ENCODE measurements at regions not wholly inside any gene's neighbourhood (a gene's known extent, or its start where the extent isn't known, plus 50 kb on each side); places are given as distances from the start of the nearest gene placed in this dataset.

GRCh38 chr14:86310148-86310547, 780.2 kb downstream of the FLRT2 start:
- no peak for TF ChIP-seq POLR2A (IDR thresholded peaks at IDR 0.05; ENCODE audit: low read depth, low read length)
- TF ChIP-seq, protein P1, sequence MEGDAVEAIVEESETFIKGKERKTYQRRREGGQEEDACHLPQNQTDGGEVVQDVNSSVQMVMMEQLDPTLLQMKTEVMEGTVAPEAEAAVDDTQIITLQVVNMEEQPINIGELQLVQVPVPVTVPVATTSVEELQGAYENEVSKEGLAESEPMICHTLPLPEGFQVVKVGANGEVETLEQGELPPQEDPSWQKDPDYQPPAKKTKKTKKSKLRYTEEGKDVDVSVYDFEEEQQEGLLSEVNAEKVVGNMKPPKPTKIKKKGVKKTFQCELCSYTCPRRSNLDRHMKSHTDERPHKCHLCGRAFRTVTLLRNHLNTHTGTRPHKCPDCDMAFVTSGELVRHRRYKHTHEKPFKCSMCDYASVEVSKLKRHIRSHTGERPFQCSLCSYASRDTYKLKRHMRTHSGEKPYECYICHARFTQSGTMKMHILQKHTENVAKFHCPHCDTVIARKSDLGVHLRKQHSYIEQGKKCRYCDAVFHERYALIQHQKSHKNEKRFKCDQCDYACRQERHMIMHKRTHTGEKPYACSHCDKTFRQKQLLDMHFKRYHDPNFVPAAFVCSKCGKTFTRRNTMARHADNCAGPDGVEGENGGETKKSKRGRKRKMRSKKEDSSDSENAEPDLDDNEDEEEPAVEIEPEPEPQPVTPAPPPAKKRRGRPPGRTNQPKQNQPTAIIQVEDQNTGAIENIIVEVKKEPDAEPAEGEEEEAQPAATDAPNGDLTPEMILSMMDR (conservative IDR thresholded peaks at IDR 0.05; ENCODE audit: low read depth, low read length): no peak
- TF ChIP-seq, protein P2, sequence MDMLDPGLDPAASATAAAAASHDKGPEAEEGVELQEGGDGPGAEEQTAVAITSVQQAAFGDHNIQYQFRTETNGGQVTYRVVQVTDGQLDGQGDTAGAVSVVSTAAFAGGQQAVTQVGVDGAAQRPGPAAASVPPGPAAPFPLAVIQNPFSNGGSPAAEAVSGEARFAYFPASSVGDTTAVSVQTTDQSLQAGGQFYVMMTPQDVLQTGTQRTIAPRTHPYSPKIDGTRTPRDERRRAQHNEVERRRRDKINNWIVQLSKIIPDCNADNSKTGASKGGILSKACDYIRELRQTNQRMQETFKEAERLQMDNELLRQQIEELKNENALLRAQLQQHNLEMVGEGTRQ (IDR thresholded peaks at IDR 0.05; ENCODE audit: low read depth, low read length): no peak
- no peak for TF ChIP-seq RFX5 (IDR thresholded peaks at IDR 0.05; ENCODE audit: low read depth, low read length)
- TF ChIP-seq CEBPB (IDR thresholded peaks at IDR 0.05; ENCODE audit: low read depth, low read length): no peak
- no peak for TF ChIP-seq BHLHE40 (IDR thresholded peaks at IDR 0.05; ENCODE audit: low read depth, low read length)
- no peak for TF ChIP-seq SMC3 (IDR thresholded peaks at IDR 0.05; ENCODE audit: low read depth, low read length)
- TF ChIP-seq RAD21 (IDR thresholded peaks at IDR 0.05; ENCODE audit: low read length): no peak
- no peak for TF ChIP-seq FOS (IDR thresholded peaks at IDR 0.05; ENCODE audit: low read depth, low read length)
- no peak for TF ChIP-seq MXI1 (IDR thresholded peaks at IDR 0.05; ENCODE audit: borderline replicate concordance, low read depth, low read length)
- TF ChIP-seq MAZ (IDR thresholded peaks at IDR 0.05; ENCODE audit: borderline replicate concordance, low read depth, low read length): no peak
- no peak for TF ChIP-seq RCOR1 (IDR thresholded peaks at IDR 0.05; ENCODE audit: insufficient replicate concordance, low read length)
- TF ChIP-seq, protein P3, sequence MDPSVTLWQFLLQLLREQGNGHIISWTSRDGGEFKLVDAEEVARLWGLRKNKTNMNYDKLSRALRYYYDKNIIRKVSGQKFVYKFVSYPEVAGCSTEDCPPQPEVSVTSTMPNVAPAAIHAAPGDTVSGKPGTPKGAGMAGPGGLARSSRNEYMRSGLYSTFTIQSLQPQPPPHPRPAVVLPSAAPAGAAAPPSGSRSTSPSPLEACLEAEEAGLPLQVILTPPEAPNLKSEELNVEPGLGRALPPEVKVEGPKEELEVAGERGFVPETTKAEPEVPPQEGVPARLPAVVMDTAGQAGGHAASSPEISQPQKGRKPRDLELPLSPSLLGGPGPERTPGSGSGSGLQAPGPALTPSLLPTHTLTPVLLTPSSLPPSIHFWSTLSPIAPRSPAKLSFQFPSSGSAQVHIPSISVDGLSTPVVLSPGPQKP (IDR thresholded peaks at IDR 0.05; ENCODE audit: borderline replicate concordance, low read depth, low read length): no peak

All from IMR-90 (cell line).